PC-3 (cell line): ENCODE measurements at regions not wholly inside any gene's neighbourhood (a gene's known extent, or its start where the extent isn't known, plus 50 kb on each side); places are given as distances from the start of the nearest gene placed in this dataset.

Source experiments
- EZH2 ChIP-seq: fragments of 300-600 bp; sonication (generic); IDR thresholded peaks from one replicate; pipeline ENCODE4 v1.6.1; 2017; ENCODE audit warnings: antibody characterized with exemption, mild to moderate bottlenecking, low read length; ENCODE audit not compliant: unreplicated experiment
- EZH2phosphoT487 ChIP-seq: fragments of 300-600 bp; sonication (generic); IDR thresholded peaks from 2 replicates; pipeline ENCODE4 v1.6.1; 2018; ENCODE audit warnings: mild to moderate bottlenecking, antibody characterized with exemption, low read length, borderline replicate concordance
- TF ChIP-seq, protein P1 (sequence below): fragments of 300-600 bp; sonication (generic); conservative IDR thresholded peaks from 2 replicates; pipeline ENCODE4 v1.5.1; 2017; ENCODE audit warnings: antibody characterized with exemption, low read depth, mild to moderate bottlenecking, low read length

- TF ChIP-seq, protein P1, sequence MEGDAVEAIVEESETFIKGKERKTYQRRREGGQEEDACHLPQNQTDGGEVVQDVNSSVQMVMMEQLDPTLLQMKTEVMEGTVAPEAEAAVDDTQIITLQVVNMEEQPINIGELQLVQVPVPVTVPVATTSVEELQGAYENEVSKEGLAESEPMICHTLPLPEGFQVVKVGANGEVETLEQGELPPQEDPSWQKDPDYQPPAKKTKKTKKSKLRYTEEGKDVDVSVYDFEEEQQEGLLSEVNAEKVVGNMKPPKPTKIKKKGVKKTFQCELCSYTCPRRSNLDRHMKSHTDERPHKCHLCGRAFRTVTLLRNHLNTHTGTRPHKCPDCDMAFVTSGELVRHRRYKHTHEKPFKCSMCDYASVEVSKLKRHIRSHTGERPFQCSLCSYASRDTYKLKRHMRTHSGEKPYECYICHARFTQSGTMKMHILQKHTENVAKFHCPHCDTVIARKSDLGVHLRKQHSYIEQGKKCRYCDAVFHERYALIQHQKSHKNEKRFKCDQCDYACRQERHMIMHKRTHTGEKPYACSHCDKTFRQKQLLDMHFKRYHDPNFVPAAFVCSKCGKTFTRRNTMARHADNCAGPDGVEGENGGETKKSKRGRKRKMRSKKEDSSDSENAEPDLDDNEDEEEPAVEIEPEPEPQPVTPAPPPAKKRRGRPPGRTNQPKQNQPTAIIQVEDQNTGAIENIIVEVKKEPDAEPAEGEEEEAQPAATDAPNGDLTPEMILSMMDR: no peak
- TF ChIP-seq EZH2: no peak
- TF ChIP-seq EZH2phosphoT487: no peak
Measured at GRCh38 chr2:217168496-217168895, 308.6 kb upstream of the TNP1 start.
